ENCODE measurements at regions not wholly inside any gene's neighbourhood (a gene's known extent, or its start where the extent isn't known, plus 50 kb on each side); places are given as distances from the start of the nearest gene placed in this dataset.

DNA sequence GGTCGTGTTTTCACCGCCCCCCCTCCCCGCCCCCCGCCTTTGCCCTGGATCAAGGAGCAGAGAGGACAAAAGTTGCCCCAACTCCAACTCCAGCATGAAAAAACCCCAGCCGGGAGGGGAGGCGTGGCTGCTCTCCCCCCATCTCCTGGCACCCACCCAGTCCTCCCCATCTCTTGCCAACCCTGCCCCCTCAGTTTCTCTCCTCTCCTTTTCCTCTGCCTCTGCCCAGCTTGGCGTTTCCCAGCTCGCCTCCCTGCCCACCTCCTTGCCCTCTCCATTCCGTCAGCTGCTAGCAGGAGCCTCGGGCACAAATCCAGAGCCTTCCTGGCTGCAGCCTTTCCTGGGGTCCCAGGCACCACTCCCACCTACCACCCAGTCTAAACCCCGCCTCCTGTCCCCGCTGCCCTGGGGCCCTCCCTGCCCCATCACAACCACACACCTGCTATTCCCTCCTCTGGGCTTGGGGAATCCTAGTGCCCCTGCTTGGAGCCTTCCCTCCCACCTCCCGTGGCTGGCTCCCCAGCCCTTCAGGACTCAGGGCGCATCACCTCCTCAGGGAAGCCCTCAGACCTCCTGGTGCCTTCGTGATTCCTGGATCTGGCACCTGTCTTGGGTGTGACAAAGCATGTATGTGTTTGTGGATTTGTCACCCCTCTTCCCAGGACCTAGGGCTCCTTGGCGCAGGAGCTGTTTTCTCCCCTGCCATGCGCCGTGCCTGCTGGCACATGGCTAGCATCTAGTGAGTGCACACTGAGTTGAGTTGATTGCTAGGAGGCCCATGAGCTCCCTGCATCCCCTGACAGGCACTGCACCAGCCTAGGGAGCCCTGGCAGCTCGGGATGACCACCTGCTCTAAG is 209.1 kb downstream of the TFCP2L1 start:
- Histone ChIP-seq H3K4me3 (replicated peaks in 1 of 2; ENCODE audit: low read depth in 1 of 2, low read length in 2 of 2) (no peak overlapping the region), H3K9ac (ENCODE audit: low read length) (peak overlapping the region; percentile 35), H3K9me2 (ENCODE audit: insufficient read depth) (no peaks in the 10 kb centered on the region), H3K36me3 (ENCODE audit: control insufficient read depth in 1 of 2, insufficient read depth in 2 of 2, low read length in 2 of 2) (no peaks in the 10 kb centered on the region), H3K9me3 (ENCODE audit: control insufficient read depth in 1 of 2, insufficient read depth in 1 of 2, low read depth in 1 of 2, low read length in 2 of 2) (no peaks in the 10 kb centered on the region), H4K20me1 (ENCODE audit: insufficient read depth) (no peaks in the 10 kb centered on the region), H3K27me3 (ENCODE audit: insufficient read depth, low read length) (no peaks in the 10 kb centered on the region), H3K4me1 (ENCODE audit: control insufficient read depth in 1 of 2, insufficient read depth in 2 of 2, low read length in 2 of 2) (peaks cover 5 to 44% of the 10 kb centered on the region in 2 experiments; a peak in 3 of 4 replicates), H2AFZ (ENCODE audit: low read depth, low read length, poor library complexity, severe bottlenecking) (peak overlapping the region; percentile 94), H3K27ac (ENCODE audit: low read depth, low read length) (peak overlapping the region; percentile 19; the same call in 1 of the 2 replicates), H3K79me2 (ENCODE audit: insufficient read depth, low read length) (no peaks in the 10 kb centered on the region), H3K4me2 (ENCODE audit: low read length) (peak overlapping the region; percentile 50)
- ChIA-PET RAD21 (ENCODE audit: low non-redundant PET in 1 of 2, low total read pairs in 2 of 2, uncharacterized antibody in 2 of 2, unreplicated experiment in 2 of 2) (interaction anchor here (0.7 to 1.9 kb wide), 3 partner anchors 69 to 380 kb away, joined by 3 to 7 read pairs (median 5); no protein-coding TSS in a partner anchor), CTCF (interaction anchor here (0.6 to 4.4 kb wide), 11 partner anchors 9 to 523 kb away, joined by 3 to 42 read pairs (median 5); partner anchors contain the start of gene GLI2), POLR2A (interaction anchor here (0.7 to 4.8 kb wide), 53 partner anchors 9 to 860 kb away, joined by 3 to 100 read pairs (median 5); partner anchors contain the start of genes GLI2, RNU4ATAC and TMEM185B)
- BruUV-seq (replicated peaks) = no TSS peak
- intact Hi-C loops (cut with micrococcal nuclease) = loop anchor here (1.0 kb wide), 1 partner anchor 381 kb away; no protein-coding TSS in a partner anchor
- ATAC-seq = peak; percentile 0; the same call in 1 of the 2 replicates
- DNase-seq (ENCODE audit: low read depth, low spot score) = no peak
- TF ChIP-seq ZFX (IDR thresholded peaks at IDR 0.05) (no peak), ELF1 (IDR thresholded peaks at IDR 0.05; ENCODE audit: borderline replicate concordance, low read depth) (no peak), POLR2AphosphoS5 (IDR thresholded peaks at IDR 0.05; ENCODE audit: low read depth, low read length) (no peak), TCF7L2 (IDR thresholded peaks at IDR 0.05; ENCODE audit: borderline replicate concordance, extremely low read depth, insufficient read depth, insufficient read length) (no peak), ZNF274 (IDR thresholded peaks at IDR 0.05; ENCODE audit: low read depth, low read length) (no peak), CBX3 (IDR thresholded peaks at IDR 0.05; ENCODE audit: low read depth) (no peak), SIN3A (IDR thresholded peaks at IDR 0.05; ENCODE audit: low read depth) (no peak), CEBPB (IDR thresholded peaks at IDR 0.05; ENCODE audit: low read depth) (no peak), SRF (IDR thresholded peaks at IDR 0.05; ENCODE audit: low read depth) (no peak), JUND (IDR thresholded peaks at IDR 0.05) (no peak), EZH2 (IDR thresholded peaks at IDR 0.05) (no peak), FOSL1 (IDR thresholded peaks at IDR 0.05; ENCODE audit: low read depth) (no peak), POLR2A (IDR thresholded peaks at IDR 0.05; ENCODE audit: borderline replicate concordance, extremely low read depth, insufficient read depth, insufficient read length) (no peak)
- TF ChIP-seq, protein P1, sequence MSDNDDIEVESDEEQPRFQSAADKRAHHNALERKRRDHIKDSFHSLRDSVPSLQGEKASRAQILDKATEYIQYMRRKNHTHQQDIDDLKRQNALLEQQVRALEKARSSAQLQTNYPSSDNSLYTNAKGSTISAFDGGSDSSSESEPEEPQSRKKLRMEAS (IDR thresholded peaks at IDR 0.05) = no peak
- TF ChIP-seq, protein P2, sequence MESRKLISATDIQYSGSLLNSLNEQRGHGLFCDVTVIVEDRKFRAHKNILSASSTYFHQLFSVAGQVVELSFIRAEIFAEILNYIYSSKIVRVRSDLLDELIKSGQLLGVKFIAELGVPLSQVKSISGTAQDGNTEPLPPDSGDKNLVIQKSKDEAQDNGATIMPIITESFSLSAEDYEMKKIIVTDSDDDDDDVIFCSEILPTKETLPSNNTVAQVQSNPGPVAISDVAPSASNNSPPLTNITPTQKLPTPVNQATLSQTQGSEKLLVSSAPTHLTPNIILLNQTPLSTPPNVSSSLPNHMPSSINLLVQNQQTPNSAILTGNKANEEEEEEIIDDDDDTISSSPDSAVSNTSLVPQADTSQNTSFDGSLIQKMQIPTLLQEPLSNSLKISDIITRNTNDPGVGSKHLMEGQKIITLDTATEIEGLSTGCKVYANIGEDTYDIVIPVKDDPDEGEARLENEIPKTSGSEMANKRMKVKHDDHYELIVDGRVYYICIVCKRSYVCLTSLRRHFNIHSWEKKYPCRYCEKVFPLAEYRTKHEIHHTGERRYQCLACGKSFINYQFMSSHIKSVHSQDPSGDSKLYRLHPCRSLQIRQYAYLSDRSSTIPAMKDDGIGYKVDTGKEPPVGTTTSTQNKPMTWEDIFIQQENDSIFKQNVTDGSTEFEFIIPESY (IDR thresholded peaks at IDR 0.05; ENCODE audit: extremely low read depth, insufficient replicate concordance, low read length) = no peak
- TF ChIP-seq, protein P3, sequence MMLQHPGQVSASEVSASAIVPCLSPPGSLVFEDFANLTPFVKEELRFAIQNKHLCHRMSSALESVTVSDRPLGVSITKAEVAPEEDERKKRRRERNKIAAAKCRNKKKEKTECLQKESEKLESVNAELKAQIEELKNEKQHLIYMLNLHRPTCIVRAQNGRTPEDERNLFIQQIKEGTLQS (IDR thresholded peaks at IDR 0.05) = no peak
- TF ChIP-seq, protein P4, sequence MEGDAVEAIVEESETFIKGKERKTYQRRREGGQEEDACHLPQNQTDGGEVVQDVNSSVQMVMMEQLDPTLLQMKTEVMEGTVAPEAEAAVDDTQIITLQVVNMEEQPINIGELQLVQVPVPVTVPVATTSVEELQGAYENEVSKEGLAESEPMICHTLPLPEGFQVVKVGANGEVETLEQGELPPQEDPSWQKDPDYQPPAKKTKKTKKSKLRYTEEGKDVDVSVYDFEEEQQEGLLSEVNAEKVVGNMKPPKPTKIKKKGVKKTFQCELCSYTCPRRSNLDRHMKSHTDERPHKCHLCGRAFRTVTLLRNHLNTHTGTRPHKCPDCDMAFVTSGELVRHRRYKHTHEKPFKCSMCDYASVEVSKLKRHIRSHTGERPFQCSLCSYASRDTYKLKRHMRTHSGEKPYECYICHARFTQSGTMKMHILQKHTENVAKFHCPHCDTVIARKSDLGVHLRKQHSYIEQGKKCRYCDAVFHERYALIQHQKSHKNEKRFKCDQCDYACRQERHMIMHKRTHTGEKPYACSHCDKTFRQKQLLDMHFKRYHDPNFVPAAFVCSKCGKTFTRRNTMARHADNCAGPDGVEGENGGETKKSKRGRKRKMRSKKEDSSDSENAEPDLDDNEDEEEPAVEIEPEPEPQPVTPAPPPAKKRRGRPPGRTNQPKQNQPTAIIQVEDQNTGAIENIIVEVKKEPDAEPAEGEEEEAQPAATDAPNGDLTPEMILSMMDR (IDR thresholded peaks at IDR 0.05 in 2 of 3, conservative IDR thresholded peaks at IDR 0.05 in 1 of 3; ENCODE audit: borderline replicate concordance in 1 of 3, insufficient read depth in 1 of 3, low read depth in 2 of 3, low read length in 2 of 3) = no peak
- TF ChIP-seq, protein P5, sequence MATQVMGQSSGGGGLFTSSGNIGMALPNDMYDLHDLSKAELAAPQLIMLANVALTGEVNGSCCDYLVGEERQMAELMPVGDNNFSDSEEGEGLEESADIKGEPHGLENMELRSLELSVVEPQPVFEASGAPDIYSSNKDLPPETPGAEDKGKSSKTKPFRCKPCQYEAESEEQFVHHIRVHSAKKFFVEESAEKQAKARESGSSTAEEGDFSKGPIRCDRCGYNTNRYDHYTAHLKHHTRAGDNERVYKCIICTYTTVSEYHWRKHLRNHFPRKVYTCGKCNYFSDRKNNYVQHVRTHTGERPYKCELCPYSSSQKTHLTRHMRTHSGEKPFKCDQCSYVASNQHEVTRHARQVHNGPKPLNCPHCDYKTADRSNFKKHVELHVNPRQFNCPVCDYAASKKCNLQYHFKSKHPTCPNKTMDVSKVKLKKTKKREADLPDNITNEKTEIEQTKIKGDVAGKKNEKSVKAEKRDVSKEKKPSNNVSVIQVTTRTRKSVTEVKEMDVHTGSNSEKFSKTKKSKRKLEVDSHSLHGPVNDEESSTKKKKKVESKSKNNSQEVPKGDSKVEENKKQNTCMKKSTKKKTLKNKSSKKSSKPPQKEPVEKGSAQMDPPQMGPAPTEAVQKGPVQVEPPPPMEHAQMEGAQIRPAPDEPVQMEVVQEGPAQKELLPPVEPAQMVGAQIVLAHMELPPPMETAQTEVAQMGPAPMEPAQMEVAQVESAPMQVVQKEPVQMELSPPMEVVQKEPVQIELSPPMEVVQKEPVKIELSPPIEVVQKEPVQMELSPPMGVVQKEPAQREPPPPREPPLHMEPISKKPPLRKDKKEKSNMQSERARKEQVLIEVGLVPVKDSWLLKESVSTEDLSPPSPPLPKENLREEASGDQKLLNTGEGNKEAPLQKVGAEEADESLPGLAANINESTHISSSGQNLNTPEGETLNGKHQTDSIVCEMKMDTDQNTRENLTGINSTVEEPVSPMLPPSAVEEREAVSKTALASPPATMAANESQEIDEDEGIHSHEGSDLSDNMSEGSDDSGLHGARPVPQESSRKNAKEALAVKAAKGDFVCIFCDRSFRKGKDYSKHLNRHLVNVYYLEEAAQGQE (IDR thresholded peaks at IDR 0.05; ENCODE audit: low read depth) = no peak
